ENCODE measurements at regions not wholly inside any gene's neighbourhood (a gene's known extent, or its start where the extent isn't known, plus 50 kb on each side); places are given as distances from the start of the nearest gene placed in this dataset.

DNA sequence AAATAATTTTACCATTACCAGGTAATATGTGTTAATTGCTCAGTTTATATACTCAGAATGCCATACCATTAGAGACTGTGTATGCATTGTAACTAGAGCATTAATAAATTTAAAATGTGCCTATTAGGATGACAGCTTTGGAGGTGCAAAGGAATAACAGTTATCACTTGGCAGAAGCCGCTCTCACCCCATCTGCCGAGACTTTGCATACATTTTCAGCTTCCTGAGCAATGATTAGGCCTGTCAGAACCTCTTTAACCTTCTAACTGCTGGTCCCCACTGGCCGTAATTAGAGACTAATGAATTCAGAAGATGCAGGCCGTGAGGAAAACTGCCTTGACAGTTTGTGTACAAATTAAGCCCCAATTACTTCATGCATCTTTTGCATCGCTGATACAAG is 158.0 kb upstream of the PROX1 start:
- TF ChIP-seq, protein P1, sequence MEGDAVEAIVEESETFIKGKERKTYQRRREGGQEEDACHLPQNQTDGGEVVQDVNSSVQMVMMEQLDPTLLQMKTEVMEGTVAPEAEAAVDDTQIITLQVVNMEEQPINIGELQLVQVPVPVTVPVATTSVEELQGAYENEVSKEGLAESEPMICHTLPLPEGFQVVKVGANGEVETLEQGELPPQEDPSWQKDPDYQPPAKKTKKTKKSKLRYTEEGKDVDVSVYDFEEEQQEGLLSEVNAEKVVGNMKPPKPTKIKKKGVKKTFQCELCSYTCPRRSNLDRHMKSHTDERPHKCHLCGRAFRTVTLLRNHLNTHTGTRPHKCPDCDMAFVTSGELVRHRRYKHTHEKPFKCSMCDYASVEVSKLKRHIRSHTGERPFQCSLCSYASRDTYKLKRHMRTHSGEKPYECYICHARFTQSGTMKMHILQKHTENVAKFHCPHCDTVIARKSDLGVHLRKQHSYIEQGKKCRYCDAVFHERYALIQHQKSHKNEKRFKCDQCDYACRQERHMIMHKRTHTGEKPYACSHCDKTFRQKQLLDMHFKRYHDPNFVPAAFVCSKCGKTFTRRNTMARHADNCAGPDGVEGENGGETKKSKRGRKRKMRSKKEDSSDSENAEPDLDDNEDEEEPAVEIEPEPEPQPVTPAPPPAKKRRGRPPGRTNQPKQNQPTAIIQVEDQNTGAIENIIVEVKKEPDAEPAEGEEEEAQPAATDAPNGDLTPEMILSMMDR (IDR thresholded peaks at IDR 0.05) = no peak
- Histone ChIP-seq H3K9me3 (no peaks in the 10 kb centered on the region), H3K27me3 (replicated peaks; ENCODE audit: insufficient read depth) (no peaks in the 10 kb centered on the region), H3K27ac (no peak overlapping the region), H3K4me3 (no peak overlapping the region), H3K36me3 (no peaks in the 10 kb centered on the region), H3K4me1 (ENCODE audit: control insufficient read depth in 1 of 2, low read depth in 2 of 2) (no peaks in the 10 kb centered on the region)
- no peak for ATAC-seq (ENCODE audit: insufficient number of reproducible peaks, low FRiP score, low read depth)
- DNase-seq (ENCODE audit: low spot score) = no peak

DNA sequence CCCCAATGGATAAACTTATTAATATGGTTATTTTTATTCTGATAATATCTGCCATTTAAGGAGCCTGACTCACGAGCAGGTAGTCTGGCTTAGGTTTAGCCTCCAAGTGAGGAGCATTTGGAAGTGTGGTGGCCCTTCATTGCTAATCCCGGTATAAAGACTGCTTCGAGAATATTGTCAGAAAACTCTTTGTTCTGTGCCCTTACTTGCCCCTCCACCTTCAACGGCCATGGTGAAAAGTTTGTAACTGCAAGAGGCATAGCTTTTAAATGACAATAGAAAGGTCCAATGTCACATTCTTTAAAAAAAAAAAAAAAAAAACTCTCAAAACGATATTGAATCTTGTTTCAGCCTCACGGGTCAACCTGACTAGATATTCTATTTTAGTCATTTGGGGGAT is 157.4 kb upstream of the PROX1 start:
- Histone ChIP-seq H3K27ac (no peak overlapping the region), H3K27me3 (replicated peaks; ENCODE audit: insufficient read depth) (no peaks in the 10 kb centered on the region), H3K4me3 (no peak overlapping the region), H3K4me1 (ENCODE audit: control insufficient read depth in 1 of 2, low read depth in 2 of 2) (no peaks in the 10 kb centered on the region), H3K9me3 (no peaks in the 10 kb centered on the region), H3K36me3 (no peaks in the 10 kb centered on the region)
- TF ChIP-seq, protein P1 (IDR thresholded peaks at IDR 0.05) = no peak
- ATAC-seq (ENCODE audit: insufficient number of reproducible peaks, low FRiP score, low read depth) (no peak), DNase-seq (ENCODE audit: low spot score) (no peak)

DNA sequence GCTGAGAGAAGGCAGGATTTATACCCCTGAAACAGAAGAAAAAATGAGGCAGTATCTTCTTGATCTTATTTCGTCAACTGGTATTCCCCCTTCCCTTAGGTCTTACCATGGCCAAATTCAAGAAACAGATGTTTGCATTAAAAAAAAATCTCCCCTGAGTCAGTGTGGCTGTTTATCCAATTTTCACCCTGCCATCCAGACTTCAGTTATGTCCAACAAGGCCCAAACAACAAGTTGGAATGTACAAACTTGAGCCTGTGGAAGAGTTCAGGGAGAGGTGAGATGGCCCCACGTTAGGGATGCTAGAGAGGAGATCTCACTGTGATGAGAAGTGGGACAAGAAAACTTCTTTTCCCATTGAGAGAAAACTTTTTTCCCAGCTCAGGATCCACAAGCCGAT is 147.2 kb upstream of the PROX1 start:
- no peak overlapping the region for H3K27ac ChIP-seq
- H3K9me3 ChIP-seq = no peaks in the 10 kb centered on the region
- H3K4me1 ChIP-seq (ENCODE audit: control insufficient read depth in 1 of 2, low read depth in 2 of 2) = no peaks in the 10 kb centered on the region
- TF ChIP-seq, protein P1 (IDR thresholded peaks at IDR 0.05) = no peak
- no peaks in the 10 kb centered on the region for H3K27me3 ChIP-seq (replicated peaks; ENCODE audit: insufficient read depth)
- no peaks in the 10 kb centered on the region for H3K36me3 ChIP-seq
- ATAC-seq (ENCODE audit: insufficient number of reproducible peaks, low FRiP score, low read depth) (no peak), DNase-seq (ENCODE audit: low spot score) (no peak)
- H3K4me3 ChIP-seq = no peak overlapping the region

- H3K27me3 ChIP-seq (replicated peaks; ENCODE audit: insufficient read depth) = no peaks in the 10 kb centered on the region
- ATAC-seq (ENCODE audit: insufficient number of reproducible peaks, low FRiP score, low read depth) (no peak), DNase-seq (ENCODE audit: low spot score) (no peak)
- H3K36me3 ChIP-seq = no peaks in the 10 kb centered on the region
- TF ChIP-seq, protein P1 (IDR thresholded peaks at IDR 0.05) = no peak
- H3K4me3 ChIP-seq = no peak overlapping the region
- no peaks in the 10 kb centered on the region for H3K4me1 ChIP-seq (ENCODE audit: control insufficient read depth in 1 of 2, low read depth in 2 of 2)
- H3K9me3 ChIP-seq = no peaks in the 10 kb centered on the region
- no peak overlapping the region for H3K27ac ChIP-seq
These were observed 143.1 kb upstream of the PROX1 start for GRCh38 chr1:213844632-213845031.

DNA sequence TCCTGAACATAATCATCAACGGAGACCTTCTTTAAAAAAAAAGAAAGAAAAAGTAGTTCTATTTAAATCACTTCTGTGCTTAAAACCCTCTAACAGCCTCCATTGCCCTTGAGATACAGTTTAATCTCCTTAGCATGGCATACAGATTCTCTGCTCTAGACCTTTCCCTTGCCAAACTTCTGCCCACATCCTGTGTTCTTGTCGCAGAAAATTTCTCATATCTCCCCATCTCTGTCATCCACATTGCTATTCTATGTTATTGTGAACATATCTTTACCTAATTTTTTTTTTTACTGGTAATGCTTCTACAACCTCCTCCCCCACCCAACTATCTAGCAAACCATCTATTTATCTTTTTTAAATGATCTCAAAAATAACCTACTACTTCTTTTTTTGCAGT is 135.7 kb upstream of the PROX1 start:
- ATAC-seq (ENCODE audit: insufficient number of reproducible peaks, low FRiP score, low read depth) = no peak
- TF ChIP-seq, protein P1 (IDR thresholded peaks at IDR 0.05) = no peak
- H3K27me3 ChIP-seq (replicated peaks; ENCODE audit: insufficient read depth) = no peaks in the 10 kb centered on the region
- no peak for DNase-seq (ENCODE audit: low spot score)
- H3K4me3 ChIP-seq = no peak overlapping the region
- H3K9me3 ChIP-seq = no peaks in the 10 kb centered on the region
- H3K27ac ChIP-seq = no peak overlapping the region
- no peaks in the 10 kb centered on the region for H3K4me1 ChIP-seq (ENCODE audit: control insufficient read depth in 1 of 2, low read depth in 2 of 2)
- no peaks in the 10 kb centered on the region for H3K36me3 ChIP-seq

Measured in thoracic aorta (tissue), 2 donors.